PC-9 (cell line): ENCODE measurements at regions not wholly inside any gene's neighbourhood (a gene's known extent, or its start where the extent isn't known, plus 50 kb on each side); places are given as distances from the start of the nearest gene placed in this dataset.
"Not testable (repeated sequence)": the region's sequence is repeated elsewhere in the genome, so short reads cannot be mapped to it uniquely, and the experiment has no call there.

Experiments
- BruUV-seq: library from RNA; stranded (reverse); fragments of 400-500 nt; replicated peaks from 2 replicates; lab custom pipeline; 2021; lab: Mats Ljungman, UMichigan
- CTCF ChIA-PET: fragments of 300-600 bp; sonication (Branson Sonifier 250); formaldehyde crosslinking; loops from one replicate; lab custom pipeline; 2022; ENCODE audit warnings: antibody characterized with exemption; lab: Charles Lee
- POLR2A ChIA-PET: fragments of 300-600 bp; sonication (Branson Sonifier 250); formaldehyde crosslinking; loops from one replicate; lab custom pipeline; 2022; ENCODE audit warnings: antibody characterized with exemption; ENCODE audit not compliant: unreplicated experiment; lab: Charles Lee
- DNase-seq, 2 experiments: peaks; one replicate each; pipeline versions ENCODE4 v3.0.0 to v3.0.0-alpha.2; 2015 to 2022; ENCODE audit warnings: mixed read lengths in 1 of 2
- H2AFZ ChIP-seq: fragments of 200-600 bp; sonication (generic); 2 replicates; pipeline ENCODE4 v1.8.1; 2017; ENCODE audit warnings: antibody characterized with exemption
- H3F3A ChIP-seq: fragments of 200-600 bp; sonication (generic); 2 replicates; pipeline ENCODE4 v1.8.1; 2017; ENCODE audit warnings: antibody characterized with exemption, mild to moderate bottlenecking, low read depth; ENCODE audit not compliant: insufficient read depth
- H3K27ac ChIP-seq: fragments of 200-600 bp; sonication (generic); 2 replicates; pipeline ENCODE4 v1.6.1; 2016; ENCODE audit warnings: mixed run types
- H3K27me3 ChIP-seq: fragments of 200-600 bp; sonication (generic); 2 replicates; pipeline ENCODE4 v1.6.1; 2016; ENCODE audit warnings: low read depth, mixed run types; ENCODE audit not compliant: insufficient read depth
- H3K36me3 ChIP-seq: fragments of 200-600 bp; sonication (generic); 2 replicates; pipeline ENCODE4 v1.6.1; 2016; ENCODE audit warnings: low read depth, mixed run types
- H3K4me1 ChIP-seq: fragments of 200-600 bp; sonication (generic); replicated peaks from 2 replicates; pipeline ENCODE4 v1.6.1; 2016; ENCODE audit warnings: mixed run types; ENCODE audit not compliant: insufficient read depth
- H3K4me2 ChIP-seq: fragments of 200-600 bp; sonication (generic); 2 replicates; pipeline ENCODE4 v1.6.1; 2017; ENCODE audit warnings: mixed run types
- H3K4me3 ChIP-seq: fragments of 200-600 bp; sonication (generic); 2 replicates; pipeline ENCODE4 v1.6.1; 2016; ENCODE audit warnings: mixed run types
- H3K79me2 ChIP-seq: fragments of 200-600 bp; sonication (generic); 2 replicates; pipeline ENCODE4 v1.6.1; 2017; ENCODE audit warnings: low read depth, mixed run types
- H3K9me2 ChIP-seq: fragments of 200-600 bp; sonication (generic); 2 replicates; pipeline ENCODE4 v1.8.1; 2017; ENCODE audit warnings: mild to moderate bottlenecking; ENCODE audit not compliant: insufficient read depth
- H3K9me3 ChIP-seq: fragments of 200-600 bp; sonication (generic); 2 replicates; pipeline ENCODE4 v1.8.1; 2016; ENCODE audit warnings: low read depth; ENCODE audit not compliant: insufficient read depth
- H4K20me1 ChIP-seq: fragments of 200-600 bp; sonication (generic); 2 replicates; pipeline ENCODE4 v1.8.1; 2017; ENCODE audit not compliant: insufficient read depth
- CTCF ChIP-seq: fragments of 200-600 bp; sonication (generic); conservative IDR thresholded peaks from 2 replicates; pipeline ENCODE4 v1.6.1; 2017; ENCODE audit warnings: mixed run types, antibody characterized with exemption, mild to moderate bottlenecking, moderate library complexity
- EZH2 ChIP-seq: fragments of 200-600 bp; sonication (generic); IDR thresholded peaks from 2 replicates; pipeline ENCODE4 v1.8.0; 2017; ENCODE audit warnings: antibody characterized with exemption, low read depth
- intact Hi-C: fragments of 100-400 bp; cut with micrococcal nuclease; formaldehyde crosslinking; loops from one replicate; pipeline ENCODE4 v1.10.0; 2022; ENCODE audit not compliant: unreplicated experiment

GRCh38 chr5:172509405-172509781, 55.1 kb upstream of the SH3PXD2B start:
- ChIA-PET POLR2A (no interaction called here), CTCF (no interaction called here)
- Histone ChIP-seq H3K27me3 (peaks cover 46% of the 10 kb centered on the region), H3F3A (no peaks in the 10 kb centered on the region), H3K79me2 (no peaks in the 10 kb centered on the region), H3K27ac (no peak overlapping the region), H3K36me3 (no peaks in the 10 kb centered on the region), H2AFZ (no peak overlapping the region), H3K4me2 (no peak overlapping the region), H3K4me1 (no peaks in the 10 kb centered on the region), H3K4me3 (no peak overlapping the region), H4K20me1 (no peaks in the 10 kb centered on the region), H3K9me3 (peaks cover 6% of the 10 kb centered on the region; the same call in 1 of the 2 replicates), H3K9me2 (no peaks in the 10 kb centered on the region)
- TF ChIP-seq CTCF (no peak), EZH2 (no peak)
- BruUV-seq = no TSS peak
- intact Hi-C loops = no loop called here
- no peak for DNase-seq

DNA sequence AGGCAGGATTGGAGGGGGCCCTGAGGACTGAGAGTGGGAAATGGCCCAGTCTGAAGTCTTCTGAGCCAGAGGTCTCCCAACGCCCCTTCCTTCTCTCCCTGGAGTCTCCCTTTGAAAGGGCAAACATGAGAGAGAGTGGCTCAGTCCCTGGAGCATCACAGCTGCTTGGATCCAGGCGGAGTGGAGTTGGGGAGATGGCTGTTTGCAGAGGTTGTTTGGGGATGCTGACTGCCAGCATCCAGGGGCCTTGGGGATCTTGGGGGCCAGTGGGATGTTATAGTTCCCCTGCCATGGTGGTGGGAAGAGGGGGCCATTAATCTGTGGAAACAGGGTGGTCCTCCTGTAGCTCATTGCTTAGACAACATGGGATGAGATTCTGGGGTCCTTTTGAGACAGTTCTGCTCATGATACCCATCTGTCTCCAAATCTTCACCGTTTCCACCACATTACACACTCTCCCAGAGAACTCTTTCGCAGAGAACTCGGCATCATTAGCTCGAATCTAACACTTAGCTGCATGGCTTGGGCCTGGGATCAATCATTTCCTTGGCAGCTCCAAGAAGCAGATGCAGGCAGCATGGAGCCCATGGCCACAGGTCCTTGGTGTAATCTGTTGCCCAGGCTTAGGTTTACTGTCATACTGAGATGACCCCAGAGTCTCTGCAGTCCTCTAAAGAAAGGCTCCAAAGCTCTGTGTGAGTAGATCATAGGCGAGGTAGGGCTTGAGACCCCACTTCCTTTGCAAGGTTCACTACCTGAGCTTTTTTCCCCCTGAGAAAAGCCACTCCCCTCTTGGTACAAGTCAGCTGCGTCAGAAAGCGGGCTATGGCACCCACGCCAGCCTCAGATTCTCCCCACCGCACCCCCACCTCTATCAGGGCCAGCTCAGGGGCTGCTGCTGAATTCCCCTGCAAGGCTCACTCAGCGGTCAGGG, 54.4 kb upstream of the SH3PXD2B start:
- Histone ChIP-seq H3K4me1 (no peaks in the 10 kb centered on the region), H2AFZ (no peak overlapping the region), H3K4me3 (no peak overlapping the region), H3K27ac (no peak overlapping the region), H3K9me3 (peaks cover 6% of the 10 kb centered on the region; the same call in 1 of the 2 replicates), H3K9me2 (no peaks in the 10 kb centered on the region), H3K79me2 (no peaks in the 10 kb centered on the region), H3F3A (no peaks in the 10 kb centered on the region), H3K4me2 (no peak overlapping the region), H4K20me1 (no peaks in the 10 kb centered on the region), H3K36me3 (no peaks in the 10 kb centered on the region), H3K27me3 (peaks cover 48% of the 10 kb centered on the region)
- DNase-seq = no peak
- ChIA-PET CTCF (no interaction called here), POLR2A (no interaction called here)
- no TSS peak for BruUV-seq
- intact Hi-C loops = no loop called here
- TF ChIP-seq EZH2 (no peak), CTCF (no peak)

GRCh38 chr5:172507485-172507884, 53.2 kb upstream of the SH3PXD2B start:
- H3K4me1 ChIP-seq, H4K20me1 ChIP-seq, H2AFZ ChIP-seq, H3K4me2 ChIP-seq, H3F3A ChIP-seq, H3K27ac ChIP-seq, H3K36me3 ChIP-seq, H3K4me3 ChIP-seq, POLR2A ChIA-PET, H3K9me2 ChIP-seq, H3K79me2 ChIP-seq, CTCF ChIA-PET, intact Hi-C loops, DNase-seq, BruUV-seq, H3K9me3 ChIP-seq: not testable (repeated sequence)
- H3K27me3 ChIP-seq = peaks cover 48% of the 10 kb centered on the region
